Mesothelial cell of epicardium (in vitro differentiated cells): ENCODE measurements at regions not wholly inside any gene's neighbourhood (a gene's known extent, or its start where the extent isn't known, plus 50 kb on each side); places are given as distances from the start of the nearest gene placed in this dataset.
A peak's percentile ranks its signal among the peaks of the same experiment; 100 is the strongest.

Experiments
- DNase-seq, 2 experiments: peaks; one replicate each; pipeline ENCODE4 v3.0.0; 2021; ENCODE audit warnings: low spot score in 2 of 2; ENCODE audit not compliant: unreplicated experiment in 2 of 2
- H3K27ac Mint-ChIP-seq: 2 replicates; pipeline ENCODE4 v1.8.0; 2021; ENCODE audit warnings: mixed read lengths
- H3K27me3 Mint-ChIP-seq: 2 replicates; pipeline ENCODE4 v1.8.0; 2021; ENCODE audit warnings: low read depth, mixed read lengths
- H3K36me3 Mint-ChIP-seq: 2 replicates; pipeline ENCODE4 v1.8.0; 2021; ENCODE audit warnings: mixed read lengths
- H3K4me1 Mint-ChIP-seq: 2 replicates; pipeline ENCODE4 v1.8.0; 2021; ENCODE audit warnings: mixed read lengths
- H3K4me3 Mint-ChIP-seq: 2 replicates; pipeline ENCODE4 v1.8.0; 2021; ENCODE audit warnings: mild to moderate bottlenecking, moderate library complexity, mixed read lengths
- H3K9me3 Mint-ChIP-seq: 2 replicates; pipeline ENCODE4 v1.8.0; 2021; ENCODE audit warnings: mixed read lengths
- CTCF ChIP-seq: fragments of 200-600 bp; sonication (generic); IDR thresholded peaks from one replicate; pipeline ENCODE4 v1.5.0; 2021; ENCODE audit warnings: antibody characterized with exemption; ENCODE audit not compliant: unreplicated experiment

GRCh38 chr5:164350236-164350635, 844.8 kb downstream of the MAT2B start:
- DNase-seq, result no peak
- no peak overlapping the region for H3K27ac Mint-ChIP-seq
- H3K27me3 Mint-ChIP-seq, result peaks cover 29% of the 10 kb centered on the region
- no peaks in the 10 kb centered on the region for H3K9me3 Mint-ChIP-seq
- no peaks in the 10 kb centered on the region for H3K36me3 Mint-ChIP-seq
- no peak overlapping the region for H3K4me3 Mint-ChIP-seq
- TF ChIP-seq CTCF, result no peak
- H3K4me1 Mint-ChIP-seq, result peaks cover 49% of the 10 kb centered on the region

GRCh38 chr5:164351245-164351834, 845.9 kb downstream of the MAT2B start:
- Mint-ChIP-seq H3K36me3 (no peaks in the 10 kb centered on the region), H3K9me3 (no peaks in the 10 kb centered on the region), H3K4me1 (peaks cover 53% of the 10 kb centered on the region), H3K27me3 (peaks cover 24% of the 10 kb centered on the region), H3K4me3 (no peak overlapping the region), H3K27ac (no peak overlapping the region)
- DNase-seq, result no peak
- no peak for TF ChIP-seq CTCF

GRCh38 chr5:164352695-164353094, 847.3 kb downstream of the MAT2B start:
- Mint-ChIP-seq H3K4me3 (no peak overlapping the region), H3K36me3 (no peaks in the 10 kb centered on the region), H3K27ac (peak overlapping the region; percentile 62), H3K27me3 (peaks cover 23% of the 10 kb centered on the region), H3K9me3 (no peaks in the 10 kb centered on the region), H3K4me1 (peaks cover 53% of the 10 kb centered on the region)
- TF ChIP-seq CTCF, result no peak
- no peak for DNase-seq

GRCh38 chr5:164353155-164353554, 847.7 kb downstream of the MAT2B start:
- H3K4me1 Mint-ChIP-seq, result peaks cover 53% of the 10 kb centered on the region
- DNase-seq, result no peak
- no peaks in the 10 kb centered on the region for H3K36me3 Mint-ChIP-seq
- H3K27me3 Mint-ChIP-seq, result peaks cover 22% of the 10 kb centered on the region
- H3K27ac Mint-ChIP-seq, result peak overlapping the region; percentile 62
- H3K4me3 Mint-ChIP-seq, result no peak overlapping the region
- H3K9me3 Mint-ChIP-seq, result no peaks in the 10 kb centered on the region
- TF ChIP-seq CTCF, result no peak

GRCh38 chr5:164354139-164354751, 848.8 kb downstream of the MAT2B start:
- no peak for TF ChIP-seq CTCF
- Mint-ChIP-seq H3K9me3 (no peaks in the 10 kb centered on the region), H3K27me3 (peaks cover 31% of the 10 kb centered on the region), H3K4me3 (no peak overlapping the region), H3K4me1 (peaks cover 53% of the 10 kb centered on the region), H3K27ac (peak overlapping the region; percentile 62), H3K36me3 (no peaks in the 10 kb centered on the region)
- no peak for DNase-seq
